HEK293 (cell line): ENCODE measurements at regions not wholly inside any gene's neighbourhood (a gene's known extent, or its start where the extent isn't known, plus 50 kb on each side); places are given as distances from the start of the nearest gene placed in this dataset.

Source experiments
- CTCF ChIA-PET: fragments of 350-600 bp; formaldehyde crosslinking; extraction: SDS; loops from one replicate; lab custom pipeline; 2021; ENCODE audit warnings: antibody characterized with exemption; lab: Yijun Ruan, JAX
- POLR2A ChIA-PET: fragments of 300-600 bp; formaldehyde crosslinking; extraction: SDS; loops from one replicate; lab custom pipeline; 2020; ENCODE audit warnings: antibody characterized with exemption, inconsistent platforms; lab: Yijun Ruan, JAX
- H3K27ac ChIP-seq: fragments of 200-500 bp; sonication (Bioruptor generic); 2 replicates; pipeline ENCODE4 v1.5.1; 2014; ENCODE audit warnings: low read depth, low read length, control low read depth, inconsistent platforms; ENCODE audit errors: extremely low read depth
- H3K36me3 ChIP-seq, 2 experiments: fragments of 200-500 bp in 1 of 2; sonication (Bioruptor generic) in 1 of 2; 1 replicate in 1 of 2; 2 replicates in 1 of 2; pipeline ENCODE4 v1.5.1; 2014 to 2017; ENCODE audit warnings: inconsistent platforms in 2 of 2, low read length in 2 of 2; ENCODE audit not compliant: control insufficient read depth in 2 of 2, insufficient read depth in 1 of 2
- H3K4me1 ChIP-seq: fragments of 200-500 bp; sonication (Bioruptor generic); 2 replicates; pipeline ENCODE4 v1.5.1; 2014; ENCODE audit warnings: mild to moderate bottlenecking, low read length, inconsistent platforms; ENCODE audit not compliant: control insufficient read depth, insufficient read depth
- H3K4me3 ChIP-seq: 2 replicates; pipeline ENCODE4 v1.5.1; 2011; ENCODE audit warnings: low read depth, mild to moderate bottlenecking, control low read depth, low read length, moderate library complexity
- H3K9me3 ChIP-seq: fragments of 200-500 bp; sonication (Bioruptor generic); 2 replicates; pipeline ENCODE4 v1.5.1; 2014; ENCODE audit warnings: low read depth, low read length, inconsistent platforms; ENCODE audit not compliant: control insufficient read depth, insufficient read depth
- EGR2 ChIP-seq: fragments of 450-650 bp; formaldehyde crosslinking; IDR thresholded peaks from 2 replicates; pipeline ENCODE4 v1.5.1; 2016; ENCODE audit warnings: low read depth, missing biosample characterization, missing genetic modification characterization
- GFI1B ChIP-seq: fragments of 450-650 bp; formaldehyde crosslinking; IDR thresholded peaks from 2 replicates; pipeline ENCODE4 v1.5.1; 2016; ENCODE audit warnings: missing biosample characterization, missing genetic modification characterization
- HOXA7 ChIP-seq: sonication (generic); formaldehyde crosslinking; IDR thresholded peaks from 2 replicates; pipeline ENCODE4 v1.8.1; 2022; ENCODE audit warnings: missing genetic modification reagents, borderline replicate concordance
- SALL2 ChIP-seq: fragments of 450-650 bp; formaldehyde crosslinking; IDR thresholded peaks from 2 replicates; pipeline ENCODE4 v1.5.0; 2017; ENCODE audit warnings: missing biosample characterization, mild to moderate bottlenecking, missing genetic modification characterization, borderline replicate concordance
- SP3 ChIP-seq: fragments of 450-650 bp; formaldehyde crosslinking; IDR thresholded peaks from 2 replicates; pipeline ENCODE4 v1.5.1; 2016; ENCODE audit warnings: missing biosample characterization, missing genetic modification characterization
- TRIM28 ChIP-seq: IDR thresholded peaks from 2 replicates; pipeline ENCODE4 v1.6.1; 2011; ENCODE audit warnings: low read length, control low read depth, borderline replicate concordance
- ZBTB20 ChIP-seq: fragments of 450-650 bp; formaldehyde crosslinking; IDR thresholded peaks from 2 replicates; pipeline ENCODE4 v1.5.1; 2016; ENCODE audit warnings: missing biosample characterization, missing genetic modification characterization
- ZIC2 ChIP-seq: fragments of 450-650 bp; formaldehyde crosslinking; IDR thresholded peaks from 2 replicates; pipeline ENCODE4 v1.5.1; 2016; ENCODE audit warnings: missing biosample characterization, missing genetic modification characterization
- ZNF114 ChIP-seq: fragments of 450-650 bp; formaldehyde crosslinking; IDR thresholded peaks from 2 replicates; pipeline ENCODE4 v1.5.0; 2017; ENCODE audit warnings: missing biosample characterization, missing genetic modification characterization
- ZNF239 ChIP-seq: fragments of 450-650 bp; formaldehyde crosslinking; IDR thresholded peaks from 2 replicates; pipeline ENCODE4 v1.5.1; 2016; ENCODE audit warnings: missing biosample characterization, missing genetic modification characterization
- ZNF350 ChIP-seq: fragments of 450-650 bp; formaldehyde crosslinking; IDR thresholded peaks from 2 replicates; pipeline ENCODE4 v1.5.0; 2017; ENCODE audit warnings: missing biosample characterization, mild to moderate bottlenecking, missing genetic modification characterization
- ZNF391 ChIP-seq: fragments of 450-650 bp; formaldehyde crosslinking; IDR thresholded peaks from 2 replicates; pipeline ENCODE4 v1.5.1; 2016; ENCODE audit warnings: low read depth, missing biosample characterization, missing genetic modification characterization, borderline replicate concordance
- ZNF433 ChIP-seq: fragments of 450-650 bp; formaldehyde crosslinking; IDR thresholded peaks from 2 replicates; pipeline ENCODE4 v1.5.1; 2016; ENCODE audit warnings: missing biosample characterization, missing genetic modification characterization, low read depth
- ZNF558 ChIP-seq: fragments of 450-650 bp; formaldehyde crosslinking; IDR thresholded peaks from 2 replicates; pipeline ENCODE4 v1.5.1; 2016; ENCODE audit warnings: missing biosample characterization, missing genetic modification characterization
- ZNF571 ChIP-seq: fragments of 450-650 bp; formaldehyde crosslinking; IDR thresholded peaks from 2 replicates; pipeline ENCODE4 v1.5.0; 2017; ENCODE audit warnings: missing biosample characterization, missing genetic modification characterization
- ZNF585B ChIP-seq: fragments of 450-650 bp; formaldehyde crosslinking; IDR thresholded peaks from 2 replicates; pipeline ENCODE4 v1.5.1; 2016; ENCODE audit warnings: missing biosample characterization, missing genetic modification characterization
- ZNF624 ChIP-seq: fragments of 450-650 bp; formaldehyde crosslinking; IDR thresholded peaks from 2 replicates; pipeline ENCODE4 v1.5.1; 2017; ENCODE audit warnings: missing biosample characterization, missing genetic modification characterization
- ZNF629 ChIP-seq: fragments of 450-650 bp; formaldehyde crosslinking; IDR thresholded peaks from 2 replicates; pipeline ENCODE4 v1.5.1; 2017; ENCODE audit warnings: missing biosample characterization, missing genetic modification characterization
- ZNF658 ChIP-seq: fragments of 450-650 bp; formaldehyde crosslinking; IDR thresholded peaks from 2 replicates; pipeline ENCODE4; 2016; ENCODE audit warnings: missing biosample characterization, missing genetic modification characterization
- ZNF76 ChIP-seq: fragments of 450-650 bp; formaldehyde crosslinking; IDR thresholded peaks from 2 replicates; pipeline ENCODE4; 2016; ENCODE audit warnings: low read depth, missing biosample characterization, missing genetic modification characterization, borderline replicate concordance
- ZNF791 ChIP-seq: fragments of 450-650 bp; formaldehyde crosslinking; IDR thresholded peaks from 2 replicates; pipeline ENCODE4 v1.5.1; 2016; ENCODE audit warnings: missing biosample characterization, missing genetic modification characterization
- ZSCAN23 ChIP-seq: fragments of 450-650 bp; formaldehyde crosslinking; IDR thresholded peaks from 2 replicates; pipeline ENCODE4 v1.5.1; 2016; ENCODE audit warnings: missing biosample characterization, missing genetic modification characterization
- TF ChIP-seq, protein P1 (sequence below): fragments of 450-650 bp; formaldehyde crosslinking; IDR thresholded peaks from 2 replicates; pipeline ENCODE4 v1.5.1; 2017; ENCODE audit warnings: missing biosample characterization, missing genetic modification characterization
- TF ChIP-seq, protein P2 (sequence below): fragments of 450-650 bp; formaldehyde crosslinking; IDR thresholded peaks from 2 replicates; pipeline ENCODE4 v1.5.1; 2017; ENCODE audit warnings: missing biosample characterization, mild to moderate bottlenecking, missing genetic modification characterization, moderate library complexity
- TF ChIP-seq, protein P3 (sequence below): fragments of 450-650 bp; formaldehyde crosslinking; IDR thresholded peaks from 2 replicates; pipeline ENCODE4 v1.5.1; 2016; ENCODE audit warnings: missing biosample characterization, missing genetic modification characterization

DNA sequence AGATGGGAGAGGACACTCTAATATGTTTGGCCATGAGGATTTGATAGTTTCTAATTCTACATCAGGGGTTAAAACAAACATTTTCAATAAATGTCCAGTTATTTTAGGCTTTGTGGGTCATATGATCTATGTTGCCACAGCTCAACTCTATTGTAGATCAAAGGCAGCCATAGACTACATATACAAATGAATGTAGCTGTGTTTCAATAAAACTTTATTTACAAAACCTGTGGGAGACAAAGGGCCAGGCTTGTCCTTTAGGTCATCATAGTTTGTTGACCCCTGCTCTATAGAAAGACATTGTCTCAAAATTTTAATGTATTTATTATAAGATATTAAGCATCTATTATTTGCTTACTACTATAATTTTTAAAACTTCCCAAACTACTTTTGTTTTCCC lies 325.4 kb upstream of the MEF2C start (continued):
- TF ChIP-seq ZNF624 (tag by site-specific recombination) (no peak), HOXA7 (CRISPR knock-in tag) (no peak), SALL2 (no peak), ZSCAN23 (no peak), ZNF791 (tag by site-specific recombination) (no peak), ZNF391 (tag by site-specific recombination) (no peak), ZNF585B (tag by site-specific recombination) (no peak), EGR2 (no peak), ZNF433 (tag by site-specific recombination) (no peak), ZNF658 (no peak), ZNF571 (tag by site-specific recombination) (no peak), TRIM28 (no peak), ZNF239 (tag by site-specific recombination) (no peak)
- TF ChIP-seq, protein P1, sequence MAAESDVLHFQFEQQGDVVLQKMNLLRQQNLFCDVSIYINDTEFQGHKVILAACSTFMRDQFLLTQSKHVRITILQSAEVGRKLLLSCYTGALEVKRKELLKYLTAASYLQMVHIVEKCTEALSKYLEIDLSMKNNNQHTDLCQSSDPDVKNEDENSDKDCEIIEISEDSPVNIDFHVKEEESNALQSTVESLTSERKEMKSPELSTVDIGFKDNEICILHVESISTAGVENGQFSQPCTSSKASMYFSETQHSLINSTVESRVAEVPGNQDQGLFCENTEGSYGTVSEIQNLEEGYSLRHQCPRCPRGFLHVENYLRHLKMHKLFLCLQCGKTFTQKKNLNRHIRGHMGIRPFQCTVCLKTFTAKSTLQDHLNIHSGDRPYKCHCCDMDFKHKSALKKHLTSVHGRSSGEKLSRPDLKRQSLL (tag by site-specific recombination), result no peak

DNA sequence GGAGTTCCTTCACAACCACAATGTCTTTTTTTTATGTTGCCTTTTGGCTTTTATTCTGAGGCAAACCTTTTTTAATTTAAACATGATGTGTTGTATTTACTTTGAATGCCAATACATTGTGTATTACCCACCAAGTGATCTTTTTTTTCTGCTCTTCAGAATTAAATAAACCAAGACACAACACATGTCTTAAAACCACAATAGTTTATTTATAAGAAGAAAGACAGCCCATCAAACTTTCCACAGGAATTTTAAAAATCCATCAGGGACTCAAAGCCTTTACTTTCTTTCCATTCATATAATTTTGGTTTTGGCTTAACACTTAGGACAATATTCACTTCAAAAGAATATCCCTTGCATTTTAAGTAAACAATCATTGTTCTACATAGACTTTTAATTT lies 321.8 kb upstream of the MEF2C start:
- TF ChIP-seq SP3 (tag by site-specific recombination) (no peak), ZIC2 (tag by site-specific recombination) (no peak), ZNF629 (tag by site-specific recombination) (no peak), ZNF350 (tag by site-specific recombination) (no peak), ZNF114 (tag by site-specific recombination) (no peak), ZNF558 (tag by site-specific recombination) (no peak), ZNF76 (tag by site-specific recombination) (no peak), GFI1B (tag by site-specific recombination) (no peak), ZBTB20 (tag by site-specific recombination) (no peak)
- TF ChIP-seq, protein P2, sequence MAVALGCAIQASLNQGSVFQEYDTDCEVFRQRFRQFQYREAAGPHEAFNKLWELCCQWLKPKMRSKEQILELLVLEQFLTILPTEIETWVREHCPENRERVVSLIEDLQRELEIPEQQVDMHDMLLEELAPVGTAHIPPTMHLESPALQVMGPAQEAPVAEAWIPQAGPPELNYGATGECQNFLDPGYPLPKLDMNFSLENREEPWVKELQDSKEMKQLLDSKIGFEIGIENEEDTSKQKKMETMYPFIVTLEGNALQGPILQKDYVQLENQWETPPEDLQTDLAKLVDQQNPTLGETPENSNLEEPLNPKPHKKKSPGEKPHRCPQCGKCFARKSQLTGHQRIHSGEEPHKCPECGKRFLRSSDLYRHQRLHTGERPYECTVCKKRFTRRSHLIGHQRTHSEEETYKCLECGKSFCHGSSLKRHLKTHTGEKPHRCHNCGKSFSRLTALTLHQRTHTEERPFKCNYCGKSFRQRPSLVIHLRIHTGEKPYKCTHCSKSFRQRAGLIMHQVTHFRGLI (tag by site-specific recombination), result no peak
- TF ChIP-seq, protein P3, sequence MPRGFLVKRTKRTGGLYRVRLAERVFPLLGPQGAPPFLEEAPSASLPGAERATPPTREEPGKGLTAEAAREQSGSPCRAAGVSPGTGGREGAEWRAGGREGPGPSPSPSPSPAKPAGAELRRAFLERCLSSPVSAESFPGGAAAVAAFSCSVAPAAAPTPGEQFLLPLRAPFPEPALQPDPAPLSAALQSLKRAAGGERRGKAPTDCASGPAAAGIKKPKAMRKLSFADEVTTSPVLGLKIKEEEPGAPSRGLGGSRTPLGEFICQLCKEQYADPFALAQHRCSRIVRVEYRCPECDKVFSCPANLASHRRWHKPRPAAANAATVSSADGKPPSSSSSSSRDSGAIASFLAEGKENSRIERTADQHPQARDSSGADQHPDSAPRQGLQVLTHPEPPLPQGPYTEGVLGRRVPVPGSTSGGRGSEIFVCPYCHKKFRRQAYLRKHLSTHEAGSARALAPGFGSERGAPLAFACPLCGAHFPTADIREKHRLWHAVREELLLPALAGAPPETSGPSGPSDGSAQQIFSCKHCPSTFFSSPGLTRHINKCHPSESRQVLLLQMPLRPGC (tag by site-specific recombination), result no peak
- no peaks in the 10 kb centered on the region for H3K9me3 ChIP-seq
- no peak overlapping the region for H3K4me3 ChIP-seq
- H3K27ac ChIP-seq, result no peak overlapping the region
- POLR2A ChIA-PET, result no interaction called here
- CTCF ChIA-PET, result no interaction called here
- H3K4me1 ChIP-seq, result no peaks in the 10 kb centered on the region
- no peaks in the 10 kb centered on the region for H3K36me3 ChIP-seq
